Neuronal stem cell (in vitro differentiated cells): ENCODE measurements at regions not wholly inside any gene's neighbourhood (a gene's known extent, or its start where the extent isn't known, plus 50 kb on each side); places are given as distances from the start of the nearest gene placed in this dataset.

ENCODE experiments used
- DNase-seq: peaks from one replicate; pipeline ENCODE4 v3.0.0-alpha.2; 2013; ENCODE audit warnings: low spot score
- H2AFZ ChIP-seq: one replicate; pipeline ENCODE4 v1.6.1; 2013; ENCODE audit warnings: mild to moderate bottlenecking, low read length, inconsistent platforms
- H2AK5ac ChIP-seq: 2 replicates; pipeline ENCODE4 v1.6.1; 2013; ENCODE audit warnings: low read depth, mild to moderate bottlenecking, inconsistent platforms, low read length, moderate library complexity, mixed read lengths
- H2BK120ac ChIP-seq: 2 replicates; pipeline ENCODE4 v1.6.1; 2013; ENCODE audit warnings: low read depth, mild to moderate bottlenecking, inconsistent platforms, low read length, moderate library complexity, mixed read lengths
- H2BK12ac ChIP-seq: one replicate; pipeline ENCODE4 v1.6.1; 2013; ENCODE audit warnings: low read length, inconsistent platforms
- H2BK15ac ChIP-seq: 2 replicates; pipeline ENCODE4 v1.6.1; 2013; ENCODE audit warnings: mild to moderate bottlenecking, low read length, inconsistent platforms, mixed read lengths
- H2BK5ac ChIP-seq: one replicate; pipeline ENCODE4 v1.6.1; 2013; ENCODE audit warnings: inconsistent platforms, mild to moderate bottlenecking, low read length, moderate library complexity
- H3K14ac ChIP-seq: one replicate; pipeline ENCODE4 v1.6.1; 2013; ENCODE audit warnings: low read length, inconsistent platforms
- H3K18ac ChIP-seq: 2 replicates; pipeline ENCODE4 v1.6.1; 2013; ENCODE audit warnings: low read length, inconsistent platforms
- H3K23ac ChIP-seq: 2 replicates; pipeline ENCODE4 v1.6.1; 2013; ENCODE audit warnings: low read depth, mild to moderate bottlenecking, mixed read lengths, low read length, inconsistent platforms; ENCODE audit not compliant: poor library complexity
- H3K27ac ChIP-seq: replicated peaks from 3 replicates; pipeline ENCODE4 v1.5.1; 2013; ENCODE audit warnings: low read length, inconsistent platforms
- H3K27me3 ChIP-seq, 3 experiments: 2 replicates each; pipeline ENCODE4 v1.6.1; 2013; ENCODE audit warnings: low read length in 3 of 3, mild to moderate bottlenecking in 2 of 3, inconsistent platforms in 1 of 3, low read depth in 1 of 3, mixed read lengths in 1 of 3, moderate library complexity in 1 of 3; ENCODE audit not compliant: control insufficient read depth in 3 of 3, insufficient read depth in 3 of 3
- H3K36me3 ChIP-seq, 2 donors: replicated peaks in 1 of 2; 2 replicates each; pipeline ENCODE4 v1.6.1; 2013; ENCODE audit warnings: low read length in 2 of 2; ENCODE audit not compliant: control insufficient read depth in 2 of 2, insufficient read depth in 2 of 2
- H3K4ac ChIP-seq: 2 replicates; pipeline ENCODE4 v1.6.1; 2013; ENCODE audit warnings: inconsistent platforms, mild to moderate bottlenecking, low read length, moderate library complexity
- H3K4me1 ChIP-seq, 2 donors: 1 replicate in 1 of 2; 2 replicates in 1 of 2; pipeline ENCODE4 v1.6.1; 2013; ENCODE audit warnings: low read length in 2 of 2, low read depth in 1 of 2; ENCODE audit not compliant: control insufficient read depth in 2 of 2, insufficient read depth in 1 of 2
- H3K4me2 ChIP-seq: one replicate; pipeline ENCODE4 v1.6.1; 2013; ENCODE audit warnings: mild to moderate bottlenecking, low read length, inconsistent platforms; ENCODE audit not compliant: insufficient read depth, poor library complexity, severe bottlenecking
- H3K4me3 ChIP-seq, 2 donors: 2 replicates each; pipeline ENCODE4 v1.5.1; 2013; ENCODE audit warnings: low read length in 2 of 2, mild to moderate bottlenecking in 2 of 2, inconsistent platforms in 1 of 2, moderate library complexity in 1 of 2
- H3K79me1 ChIP-seq: one replicate; pipeline ENCODE4 v1.6.1; 2013; ENCODE audit warnings: low read depth, mild to moderate bottlenecking, inconsistent platforms, low read length, moderate library complexity
- H3K9ac ChIP-seq: one replicate; pipeline ENCODE4 v1.6.1; 2013; ENCODE audit warnings: mild to moderate bottlenecking, low read depth, low read length, inconsistent platforms; ENCODE audit not compliant: poor library complexity
- H3K9me3 ChIP-seq, 2 donors: replicated peaks in 1 of 2; 2 replicates each; pipeline versions ENCODE3 to v1.6.1; 2013; ENCODE audit warnings: low read length in 2 of 2, mild to moderate bottlenecking in 2 of 2, inconsistent platforms in 1 of 2, low read depth in 1 of 2, mixed read lengths in 1 of 2, moderate library complexity in 1 of 2; ENCODE audit not compliant: control insufficient read depth in 2 of 2, insufficient read depth in 1 of 2
- H4K8ac ChIP-seq: one replicate; pipeline ENCODE4 v1.6.1; 2013; ENCODE audit warnings: low read depth, mild to moderate bottlenecking, inconsistent platforms, low read length, moderate library complexity
- H4K91ac ChIP-seq: one replicate; pipeline ENCODE4 v1.6.1; 2013; ENCODE audit warnings: low read length, low read depth, mild to moderate bottlenecking, inconsistent platforms; ENCODE audit not compliant: poor library complexity
- WGBS, 2 donors: extraction: QIAGEN DNeasy Blood & Tissue Kit; methylation state at CpG; one replicate each; pipeline ENCODE4 v1.1.7; 2013; ENCODE audit warnings: missing lambda C conversion rate in 2 of 2, mixed read lengths in 1 of 2; ENCODE audit not compliant: insufficient read length in 2 of 2, insufficient replicate concordance in 1 of 2; ENCODE audit errors: extremely low coverage in 2 of 2; 5-methylcytosine and 5-hydroxymethylcytosine counted together

DNA sequence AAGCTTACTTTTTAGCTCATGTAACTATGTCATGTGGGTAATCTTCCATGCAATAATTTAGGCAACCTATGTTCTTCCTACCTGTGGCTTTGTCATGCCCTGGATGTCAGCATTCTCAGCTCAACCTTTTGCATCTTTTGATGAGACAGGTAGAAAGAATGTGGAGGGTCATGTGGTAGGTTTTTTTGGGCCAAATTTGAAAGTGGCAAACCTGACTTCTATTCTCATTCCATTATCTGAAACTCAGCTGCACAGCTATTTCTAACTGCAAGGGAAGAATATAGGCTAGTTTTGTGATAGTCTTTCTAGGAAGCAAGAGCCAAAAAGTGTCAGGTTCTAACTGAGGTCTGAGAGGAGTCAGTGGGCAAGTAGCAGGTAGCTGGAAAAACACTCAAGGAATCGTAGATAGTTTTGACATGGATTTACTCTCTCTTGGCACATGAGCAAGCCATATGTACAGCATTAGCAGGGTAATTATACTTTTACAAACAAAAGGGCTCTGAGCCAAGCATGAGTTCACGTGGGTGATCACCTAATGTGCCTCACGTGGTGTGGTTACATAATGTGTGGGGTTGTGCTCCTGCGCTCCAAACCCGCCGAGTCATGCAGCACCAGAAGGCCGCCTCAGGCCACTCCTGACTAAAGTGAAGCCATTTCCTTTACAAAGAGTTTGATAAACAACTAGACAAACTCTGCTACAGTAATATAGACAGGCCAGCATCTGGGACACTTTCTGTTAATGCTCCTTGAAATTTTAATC, 1013.8 kb downstream of the PLA2G4A start:
- Histone ChIP-seq H3K18ac (no peak overlapping the region), H3K4me2 (no peak overlapping the region), H3K79me1 (no peaks in the 10 kb centered on the region), H3K27me3 (no peaks in the 10 kb centered on the region), H3K4me1 (no peaks in the 10 kb centered on the region), H3K23ac (no peak overlapping the region), H4K91ac (no peak overlapping the region), H3K14ac (no peak overlapping the region), H2AK5ac (no peak overlapping the region), H2AFZ (no peak overlapping the region), H3K9me3 (peaks cover 0 to 2% of the 10 kb centered on the region in 2 donors), H3K9ac (no peak overlapping the region), H2BK12ac (no peak overlapping the region), H2BK120ac (no peak overlapping the region), H4K8ac (no peak overlapping the region), H3K4ac (no peak overlapping the region), H2BK15ac (no peak overlapping the region), H3K27ac (no peak overlapping the region), H3K36me3 (no peaks in the 10 kb centered on the region), H3K4me3 (no peak overlapping the region), H2BK5ac (no peak overlapping the region)
- WGBS, 2 donors, result no CpG with 5 or more reads among the region's 7 CpGs
- DNase-seq, result no peak

DNA sequence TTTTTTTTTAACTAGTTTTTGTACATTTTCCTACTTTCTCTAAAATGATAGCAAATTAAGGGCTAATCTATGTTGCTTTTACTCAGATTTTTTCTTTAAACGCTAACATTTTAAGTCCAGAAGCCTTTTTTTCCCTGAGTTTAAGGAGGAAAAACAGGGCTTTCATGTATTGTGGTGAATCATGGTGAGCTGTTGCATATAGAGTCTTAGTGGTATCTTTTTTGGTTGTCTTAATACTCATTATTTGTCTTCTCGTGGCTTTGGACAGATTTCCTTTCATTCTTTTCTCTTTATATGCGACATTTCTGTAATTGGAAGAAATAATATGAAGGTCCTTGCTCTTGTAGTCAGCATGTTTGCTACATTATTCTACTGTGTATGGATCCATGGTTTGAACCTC, 1015.6 kb downstream of the PLA2G4A start:
- no peak overlapping the region for H2BK15ac ChIP-seq
- H3K4ac ChIP-seq, result no peak overlapping the region
- no peak overlapping the region for H3K4me3 ChIP-seq
- no peak overlapping the region for H3K27ac ChIP-seq
- no peak overlapping the region for H3K4me2 ChIP-seq
- H3K4me1 ChIP-seq, result no peaks in the 10 kb centered on the region
- H2BK5ac ChIP-seq, result no peak overlapping the region
- no peak overlapping the region for H2AFZ ChIP-seq
- DNase-seq, result no peak
- H3K23ac ChIP-seq, result no peak overlapping the region
- no peak overlapping the region for H3K14ac ChIP-seq
- no peak overlapping the region for H4K91ac ChIP-seq
- no peak overlapping the region for H2BK120ac ChIP-seq
- no CpG with 5 or more reads among the region's 3 CpGs for WGBS, 2 donors
- no peak overlapping the region for H3K18ac ChIP-seq
- no peak overlapping the region for H2BK12ac ChIP-seq
- no peaks in the 10 kb centered on the region for H3K27me3 ChIP-seq
- H3K9ac ChIP-seq, result no peak overlapping the region
- no peaks in the 10 kb centered on the region for H3K36me3 ChIP-seq
- peaks cover 0 to 2% of the 10 kb centered on the region in 2 donors for H3K9me3 ChIP-seq
- no peak overlapping the region for H4K8ac ChIP-seq
- H2AK5ac ChIP-seq, result no peak overlapping the region
- no peaks in the 10 kb centered on the region for H3K79me1 ChIP-seq

- no peak overlapping the region for H3K4me2 ChIP-seq
- no peak overlapping the region for H2BK15ac ChIP-seq
- no peaks in the 10 kb centered on the region for H3K79me1 ChIP-seq
- H2BK12ac ChIP-seq, result no peak overlapping the region
- no peak overlapping the region for H3K14ac ChIP-seq
- no peak overlapping the region for H3K4me3 ChIP-seq
- H2AK5ac ChIP-seq, result no peak overlapping the region
- H3K36me3 ChIP-seq, result no peaks in the 10 kb centered on the region
- DNase-seq, result no peak
- no peaks in the 10 kb centered on the region for H3K4me1 ChIP-seq
- H3K27ac ChIP-seq, result no peak overlapping the region
- no peak overlapping the region for H3K4ac ChIP-seq
- H2AFZ ChIP-seq, result no peak overlapping the region
- H2BK5ac ChIP-seq, result no peak overlapping the region
- peaks cover 0 to under 1% of the 10 kb centered on the region in 2 donors for H3K9me3 ChIP-seq
- H3K9ac ChIP-seq, result no peak overlapping the region
- no peak overlapping the region for H3K23ac ChIP-seq
- H3K18ac ChIP-seq, result no peak overlapping the region
- no peak overlapping the region for H2BK120ac ChIP-seq
- H4K8ac ChIP-seq, result no peak overlapping the region
- no peak overlapping the region for H4K91ac ChIP-seq
- no peaks in the 10 kb centered on the region for H3K27me3 ChIP-seq
Measured at GRCh38 chr1:187847531-187847930, 1018.8 kb downstream of the PLA2G4A start.

DNA sequence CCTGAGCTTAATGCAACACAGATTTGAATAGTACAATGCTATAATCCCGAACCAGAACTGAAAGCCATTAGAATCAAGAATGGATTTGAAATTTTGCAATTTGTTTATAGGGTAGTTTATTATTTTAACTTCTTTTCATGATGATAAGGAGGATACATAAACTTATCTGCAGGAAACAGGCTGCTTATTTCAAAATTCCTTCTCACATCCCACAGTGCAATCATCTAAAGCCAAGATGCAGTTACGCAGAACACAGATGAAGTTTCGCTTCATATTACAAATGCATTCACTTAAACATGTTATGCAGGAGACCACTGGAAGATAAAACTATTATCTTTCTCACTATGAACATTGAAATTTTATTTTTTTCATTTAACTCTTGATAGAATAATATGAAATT, 1019.6 kb downstream of the PLA2G4A start:
- no CpG with 5 or more reads among the region's 3 CpGs for WGBS, 2 donors
- H3K9me3 ChIP-seq, result no peaks in the 10 kb centered on the region
- no peak overlapping the region for H2BK120ac ChIP-seq
- no peak overlapping the region for H2BK5ac ChIP-seq
- no peak overlapping the region for H3K27ac ChIP-seq
- H4K91ac ChIP-seq, result no peak overlapping the region
- no peaks in the 10 kb centered on the region for H3K79me1 ChIP-seq
- H4K8ac ChIP-seq, result no peak overlapping the region
- H3K4me1 ChIP-seq, result no peaks in the 10 kb centered on the region
- H3K4ac ChIP-seq, result no peak overlapping the region
- no peak overlapping the region for H3K18ac ChIP-seq
- no peak for DNase-seq
- H3K4me3 ChIP-seq, result no peak overlapping the region
- no peaks in the 10 kb centered on the region for H3K36me3 ChIP-seq
- no peak overlapping the region for H3K4me2 ChIP-seq
- H2BK15ac ChIP-seq, result no peak overlapping the region
- no peak overlapping the region for H3K9ac ChIP-seq
- H2AK5ac ChIP-seq, result no peak overlapping the region
- H2BK12ac ChIP-seq, result no peak overlapping the region
- H3K27me3 ChIP-seq, result no peaks in the 10 kb centered on the region
- H2AFZ ChIP-seq, result no peak overlapping the region
- H3K23ac ChIP-seq, result no peak overlapping the region
- H3K14ac ChIP-seq, result no peak overlapping the region
